HG03095 (cell line): ENCODE measurements at regions not wholly inside any gene's neighbourhood (a gene's known extent, or its start where the extent isn't known, plus 50 kb on each side); places are given as distances from the start of the nearest gene placed in this dataset.
"Not testable (repeated sequence)": the region's sequence is repeated elsewhere in the genome, so short reads cannot be mapped to it uniquely, and the experiment has no call there.

Source experiments
- ATAC-seq: cut with Tn5 transposase; IDR thresholded peaks from one replicate; pipeline ENCODE4 v1.9.1; 2021; ENCODE audit warnings: moderate library complexity; ENCODE audit not compliant: unreplicated experiment

DNA sequence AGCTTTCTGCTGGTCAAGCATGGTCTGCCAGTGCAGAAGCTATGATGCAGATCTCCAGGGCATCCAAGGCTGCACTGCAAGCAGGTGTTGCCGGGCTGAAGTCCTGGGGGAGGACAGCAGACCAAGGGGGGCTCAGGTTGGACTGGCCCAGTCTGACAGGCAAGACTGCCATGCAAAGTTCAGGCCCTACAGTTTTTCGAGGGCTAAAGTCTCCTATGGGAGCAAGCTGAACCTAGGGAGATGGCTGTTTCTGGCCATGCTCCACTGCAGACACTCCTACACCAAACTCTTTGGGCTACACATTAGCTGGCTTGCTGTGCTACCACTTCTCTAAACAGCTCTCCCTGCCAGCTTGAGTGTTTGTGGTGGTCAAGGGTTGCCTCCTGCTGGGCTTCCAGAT, 130.0 kb upstream of the SYNCRIP start:
- no peak for ATAC-seq

DNA sequence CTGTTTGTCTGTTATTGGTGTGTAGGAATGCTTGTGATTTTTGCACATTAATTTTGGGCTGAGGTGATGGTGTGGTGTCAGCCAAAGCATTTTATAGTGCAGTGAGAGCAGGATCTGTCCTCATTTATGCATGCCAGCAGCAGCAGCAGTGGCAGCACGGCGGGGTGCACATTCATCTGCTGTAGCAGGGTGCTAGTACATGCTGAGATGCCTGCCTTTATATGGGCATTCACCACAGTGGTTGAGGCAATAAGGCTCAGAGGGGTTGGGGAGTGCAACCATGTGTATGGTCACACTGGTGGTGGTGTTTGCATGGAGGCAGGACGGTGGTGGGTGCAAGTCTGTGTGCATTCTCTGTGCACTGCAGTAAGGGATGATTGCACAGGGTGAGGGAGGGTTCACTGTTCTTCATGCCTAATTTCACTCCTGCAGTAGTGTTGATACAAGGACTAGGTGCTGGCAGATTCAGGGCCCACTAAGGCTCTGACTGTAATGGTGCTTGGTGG, 129.3 kb upstream of the SYNCRIP start:
- ATAC-seq, result no peak

DNA sequence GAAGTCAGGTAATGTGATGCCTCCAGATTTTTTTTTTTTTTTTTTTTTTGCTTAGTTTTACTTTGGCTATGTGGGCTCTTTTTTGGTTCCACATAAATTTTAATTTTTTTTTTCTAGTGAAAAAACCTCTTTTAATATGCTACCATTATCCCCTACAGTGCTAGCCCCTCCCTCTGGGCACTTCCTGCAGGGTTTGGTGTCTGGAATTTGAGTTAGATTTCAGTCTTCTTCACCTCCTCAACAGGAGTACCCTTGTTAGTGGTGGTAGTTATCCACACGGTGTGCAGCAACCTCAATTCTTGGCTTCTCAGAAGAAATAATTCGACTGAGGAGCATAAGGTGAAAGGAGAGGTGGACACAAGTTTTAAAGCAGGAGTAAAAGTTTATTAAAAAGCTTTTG, 128.8 kb upstream of the SYNCRIP start:
- no peak for ATAC-seq

DNA sequence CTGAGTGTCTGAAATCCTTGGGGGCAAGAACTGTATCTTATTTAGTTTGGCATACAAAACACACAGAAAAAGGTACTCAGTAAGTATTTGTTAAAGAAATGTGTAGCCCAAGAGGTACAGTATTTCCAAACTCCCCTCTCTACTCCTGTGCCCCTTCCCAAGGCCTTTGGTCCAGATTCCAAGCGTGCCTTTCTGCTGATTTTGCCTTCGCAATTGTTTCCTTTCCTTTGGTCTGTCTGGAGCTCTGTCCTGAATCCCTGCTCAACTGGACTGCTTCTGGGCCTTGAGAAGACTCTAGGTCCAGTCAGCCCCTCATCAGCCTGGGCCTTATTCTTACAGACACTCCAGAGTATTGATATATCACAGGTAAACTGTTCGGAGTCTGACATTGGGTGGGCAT, 122.2 kb upstream of the SYNCRIP start:
- ATAC-seq, result no peak

DNA sequence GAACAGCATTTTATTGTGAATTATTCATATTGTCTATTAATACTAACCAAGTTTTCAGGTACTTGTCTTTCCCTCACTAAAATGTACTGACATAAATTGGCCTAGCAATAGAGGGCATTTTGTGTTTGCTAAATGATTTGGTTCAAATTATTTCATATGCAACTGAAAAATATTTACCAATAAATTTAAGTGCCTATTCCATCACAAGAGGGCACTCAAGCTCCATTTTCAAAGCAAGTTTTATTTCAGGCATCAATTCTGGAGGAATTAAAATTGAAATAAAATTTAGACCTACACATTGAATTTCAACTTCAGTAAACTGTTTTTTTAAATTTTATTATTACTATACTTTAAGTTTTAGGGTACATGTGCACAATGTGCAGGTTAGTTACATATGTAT, 114.3 kb upstream of the SYNCRIP start:
- no peak for ATAC-seq

DNA sequence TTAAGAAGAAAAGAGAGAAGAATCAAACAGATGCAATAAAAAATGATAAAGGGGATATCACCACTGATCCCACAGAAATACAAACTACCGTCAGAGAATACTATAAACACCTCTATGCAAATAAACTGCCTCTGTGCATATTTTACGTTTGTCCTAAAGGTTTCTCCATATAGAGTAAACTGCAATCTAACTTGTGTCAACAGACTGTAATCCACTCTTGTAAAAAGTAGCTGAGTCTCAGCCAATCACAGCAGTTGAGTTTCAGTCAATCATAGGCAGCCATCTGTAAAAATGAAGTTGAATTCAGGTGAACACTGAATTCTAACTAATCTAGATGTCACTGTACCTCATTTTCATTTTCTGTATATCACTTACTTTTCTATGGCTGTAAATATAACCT, 112.2 kb upstream of the SYNCRIP start:
- ATAC-seq, result no peak

DNA sequence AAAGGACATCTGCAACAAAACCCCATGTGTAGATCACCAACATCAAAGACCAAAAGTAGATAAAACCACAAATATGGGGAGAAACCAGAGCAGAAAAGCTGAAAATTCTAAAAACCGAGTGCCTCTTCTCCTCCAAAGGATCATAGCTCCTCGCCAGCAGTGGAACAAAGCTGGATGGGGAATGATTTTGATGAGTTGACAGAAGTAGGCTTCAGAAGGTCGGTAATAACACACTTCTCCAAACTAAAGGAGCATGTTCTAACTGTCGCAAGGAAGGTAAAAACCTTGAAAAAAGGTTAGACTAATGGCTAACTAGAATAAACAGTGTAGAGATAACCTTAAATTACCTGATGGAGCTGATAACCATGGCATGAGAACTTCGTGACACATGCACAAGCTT, 109.9 kb upstream of the SYNCRIP start:
- no peak for ATAC-seq

DNA sequence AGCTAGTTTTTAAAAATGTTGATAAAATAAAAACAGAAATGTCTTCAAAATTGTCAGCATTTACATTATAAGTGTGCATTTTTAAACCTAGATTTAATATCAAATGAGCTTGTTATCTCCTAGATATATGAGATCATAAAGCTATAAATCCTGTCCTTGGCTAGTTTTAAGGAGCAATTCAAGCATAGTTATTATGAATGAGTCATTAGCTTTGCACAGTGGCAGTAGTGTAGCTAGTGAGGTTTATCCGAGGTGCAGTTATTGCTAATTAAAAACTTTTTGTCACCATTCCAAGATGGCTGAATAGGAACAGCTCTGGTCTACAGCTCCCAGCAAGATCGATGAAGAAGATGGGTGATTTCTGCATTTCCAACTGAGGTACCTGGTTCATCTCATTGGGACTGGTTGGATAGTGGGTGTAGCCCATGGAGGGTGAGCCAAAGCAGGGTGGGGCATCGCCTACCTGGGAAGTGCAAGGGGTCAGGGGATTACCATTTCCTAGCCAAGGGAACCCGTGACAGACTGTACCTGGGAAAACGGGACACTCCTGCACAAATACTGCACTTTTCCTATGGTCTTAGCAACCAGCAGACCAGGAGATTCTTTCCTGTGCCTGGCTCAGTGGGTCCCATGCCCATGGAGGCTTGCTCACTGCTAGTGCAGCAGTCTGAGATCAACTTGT, 108.8 kb upstream of the SYNCRIP start:
- ATAC-seq, result no peak

DNA sequence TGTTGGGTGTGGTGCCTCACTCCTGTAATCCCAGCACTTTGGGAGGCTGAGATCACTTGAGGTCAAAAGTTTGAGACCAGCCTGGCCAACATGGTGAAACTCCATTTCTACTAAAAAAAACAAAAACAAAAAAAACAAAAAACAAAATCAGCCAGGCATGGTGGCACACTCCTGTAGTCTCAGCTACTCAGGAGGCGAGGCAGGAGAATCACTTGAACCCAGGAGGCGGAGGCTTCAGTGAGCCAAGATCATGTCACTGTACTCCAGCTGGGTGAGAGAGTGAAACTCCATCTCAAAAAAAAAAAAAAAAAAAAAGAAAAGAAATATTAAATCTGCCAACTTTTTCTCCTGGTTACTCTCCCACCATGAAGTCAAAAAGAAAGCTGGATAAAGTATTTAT, 107.5 kb upstream of the SYNCRIP start:
- not testable (repeated sequence) for ATAC-seq

DNA sequence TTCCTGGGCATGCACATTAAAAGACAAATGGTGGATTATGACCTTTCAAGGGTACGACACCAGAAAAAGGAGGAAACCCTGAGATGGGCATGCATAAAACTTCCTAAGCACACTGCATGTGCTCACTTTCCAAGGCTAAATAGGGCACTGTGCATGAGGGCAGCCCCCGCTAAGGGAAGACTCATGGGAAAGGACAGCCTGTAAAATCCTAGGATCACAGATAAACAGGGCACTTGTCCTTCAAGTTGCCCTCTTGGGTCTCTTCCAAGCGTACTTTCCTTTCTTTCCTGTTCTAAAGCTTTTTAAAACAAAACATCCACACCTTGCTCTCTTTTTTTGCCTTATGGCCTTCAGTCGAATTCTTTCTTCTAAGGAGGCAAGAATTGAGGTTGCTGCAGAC, 106.5 kb upstream of the SYNCRIP start:
- ATAC-seq, result no peak

DNA sequence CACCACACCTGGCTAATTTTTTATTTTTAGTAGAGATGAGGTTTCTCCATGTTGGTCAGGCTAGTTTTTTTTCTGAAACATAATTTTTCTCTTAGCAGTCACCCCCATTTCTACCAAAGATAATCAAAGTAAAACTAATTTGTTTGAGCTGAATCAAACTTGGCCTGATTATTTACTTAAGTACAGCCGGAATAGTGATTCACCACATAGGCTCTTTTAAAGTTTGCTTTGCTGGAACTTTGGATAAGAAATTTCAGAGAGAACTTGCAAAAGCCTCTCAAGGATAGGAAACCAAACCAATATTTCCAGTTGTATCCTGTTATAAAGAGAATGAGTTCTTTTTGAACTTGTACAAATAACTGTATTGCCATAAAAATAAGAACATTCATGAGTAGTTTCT, 105.0 kb upstream of the SYNCRIP start:
- no peak for ATAC-seq

DNA sequence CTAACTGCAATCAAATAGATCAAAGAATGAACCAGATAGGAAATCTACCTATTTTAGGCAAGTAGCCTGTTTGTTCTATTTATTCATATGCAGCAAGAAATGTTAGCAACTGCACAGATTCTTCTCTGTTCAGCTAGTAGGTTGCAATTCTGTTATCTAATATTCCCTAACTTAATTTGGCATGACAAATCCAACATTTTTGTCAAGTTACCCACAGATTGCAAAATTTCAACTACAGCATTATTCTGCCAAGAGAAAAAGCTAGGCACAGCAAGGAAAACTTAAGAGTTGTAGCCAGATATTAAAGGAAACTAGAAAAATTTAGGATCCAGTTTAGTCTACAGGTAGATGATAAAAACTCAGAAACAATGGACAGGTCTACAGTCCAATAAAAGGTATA, 104.4 kb upstream of the SYNCRIP start:
- no peak for ATAC-seq

DNA sequence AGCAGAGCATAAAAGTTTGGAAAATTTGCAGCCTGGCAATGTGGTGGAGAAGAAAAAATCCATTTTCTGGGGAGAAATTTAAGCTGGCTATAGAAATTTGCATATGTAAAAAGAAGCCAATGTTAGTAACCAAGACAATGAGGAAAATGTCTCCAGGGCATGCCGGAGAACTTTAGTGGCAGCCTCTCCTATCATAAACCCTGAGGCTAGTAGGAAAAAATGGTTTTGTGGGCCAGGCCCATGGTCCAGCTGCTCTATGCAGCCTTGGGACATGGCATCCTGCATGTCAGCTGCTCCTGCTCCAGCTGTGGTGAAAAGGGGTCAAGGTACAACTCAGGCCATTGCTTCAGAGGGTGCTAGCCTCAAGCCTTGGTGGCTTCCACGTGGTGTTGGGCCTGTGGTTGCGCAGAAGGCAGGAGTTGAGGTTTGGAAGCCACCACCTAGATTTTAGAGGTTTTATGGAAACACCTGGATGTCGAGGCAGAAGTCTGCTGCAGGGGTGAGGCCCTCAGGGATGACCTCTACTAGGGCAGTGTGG, 101.8 kb upstream of the SYNCRIP start:
- ATAC-seq, result no peak

DNA sequence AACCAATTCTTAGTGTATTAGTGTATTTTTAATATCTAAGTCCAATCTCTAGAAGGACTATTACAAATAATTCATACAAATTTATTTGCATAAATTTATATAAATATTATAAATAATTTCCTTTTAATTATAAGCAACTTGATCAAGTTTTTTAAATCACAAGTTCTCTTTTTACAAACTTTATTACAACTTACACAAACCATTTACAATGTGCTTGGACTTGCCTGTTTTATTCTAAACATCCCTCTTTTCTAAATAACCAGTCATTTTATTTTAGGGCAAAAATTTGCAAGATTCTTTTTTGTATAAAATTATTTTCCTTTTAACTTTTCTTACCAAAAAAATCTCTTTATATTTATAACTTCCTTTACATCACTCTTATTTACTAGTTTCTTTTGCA, 83.5 kb upstream of the SYNCRIP start:
- no peak for ATAC-seq

DNA sequence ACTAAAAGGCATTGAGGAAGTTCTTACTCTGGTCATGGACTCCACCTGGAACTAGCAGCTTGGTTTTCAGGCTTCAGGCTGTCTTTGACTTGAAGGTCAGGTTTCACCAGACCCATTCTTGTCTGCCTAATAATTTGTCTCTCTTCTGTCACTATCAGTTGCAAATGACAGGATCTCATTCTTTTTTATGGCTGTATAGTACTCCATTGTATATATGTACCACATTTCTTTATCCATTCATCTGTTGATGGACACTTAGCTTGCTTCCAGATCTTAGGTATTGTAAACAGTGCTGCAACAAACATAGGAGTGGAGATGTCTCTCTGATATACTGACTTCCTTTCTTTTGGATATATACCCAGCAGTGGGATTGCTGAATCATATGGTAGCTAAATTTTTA, 73.1 kb upstream of the SYNCRIP start:
- ATAC-seq, result no peak

DNA sequence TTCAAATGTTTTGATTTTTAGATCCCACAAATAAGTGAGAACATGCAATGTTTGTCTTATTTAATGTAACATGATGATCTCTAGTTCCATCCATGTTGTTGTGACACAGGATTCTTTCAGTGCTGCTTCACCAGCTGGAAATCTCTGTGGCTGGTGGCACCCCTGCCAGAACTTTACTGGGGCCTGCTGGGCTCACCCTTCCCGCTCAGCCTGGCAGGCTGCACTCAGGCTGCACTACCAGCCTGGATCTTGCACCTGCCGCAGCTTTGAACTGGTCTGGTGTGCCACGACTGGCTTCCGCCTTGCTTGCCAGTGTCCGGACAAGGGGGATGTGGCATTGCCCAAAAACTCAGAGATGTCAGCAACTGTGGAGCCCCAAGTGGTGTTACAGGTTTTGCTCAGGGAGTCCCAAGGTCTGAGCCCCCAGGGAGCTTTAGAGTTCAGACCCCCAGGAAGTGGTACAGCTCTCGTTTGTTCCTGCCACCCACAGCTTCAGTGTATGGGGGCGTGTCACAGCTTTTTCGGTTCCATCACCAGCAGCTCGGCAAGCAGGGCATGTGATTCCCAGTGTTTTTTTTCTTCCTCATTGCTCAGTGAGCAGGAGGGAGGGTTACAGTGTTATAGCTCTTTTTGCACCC, 72.3 kb upstream of the SYNCRIP start:
- ATAC-seq, result no peak

DNA sequence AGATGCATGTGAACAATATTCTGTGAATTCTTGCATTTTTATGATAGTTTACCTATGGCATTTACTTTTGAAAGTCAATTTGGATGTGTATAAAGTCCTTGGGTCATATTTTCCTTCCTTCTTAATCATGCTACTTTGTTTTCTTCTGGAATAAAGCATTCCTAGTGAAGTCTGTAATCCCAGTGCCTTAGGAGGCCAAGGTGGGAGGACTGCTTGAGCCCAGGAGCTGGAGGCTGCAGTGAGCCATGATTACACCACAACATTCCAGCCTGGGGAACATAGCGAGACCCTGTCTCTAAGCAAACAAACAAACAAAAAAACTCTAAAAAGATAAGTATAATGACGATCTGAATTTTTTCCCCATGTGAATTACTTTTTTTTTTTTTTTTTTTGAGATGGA, 69.7 kb upstream of the SYNCRIP start:
- no peak for ATAC-seq

DNA sequence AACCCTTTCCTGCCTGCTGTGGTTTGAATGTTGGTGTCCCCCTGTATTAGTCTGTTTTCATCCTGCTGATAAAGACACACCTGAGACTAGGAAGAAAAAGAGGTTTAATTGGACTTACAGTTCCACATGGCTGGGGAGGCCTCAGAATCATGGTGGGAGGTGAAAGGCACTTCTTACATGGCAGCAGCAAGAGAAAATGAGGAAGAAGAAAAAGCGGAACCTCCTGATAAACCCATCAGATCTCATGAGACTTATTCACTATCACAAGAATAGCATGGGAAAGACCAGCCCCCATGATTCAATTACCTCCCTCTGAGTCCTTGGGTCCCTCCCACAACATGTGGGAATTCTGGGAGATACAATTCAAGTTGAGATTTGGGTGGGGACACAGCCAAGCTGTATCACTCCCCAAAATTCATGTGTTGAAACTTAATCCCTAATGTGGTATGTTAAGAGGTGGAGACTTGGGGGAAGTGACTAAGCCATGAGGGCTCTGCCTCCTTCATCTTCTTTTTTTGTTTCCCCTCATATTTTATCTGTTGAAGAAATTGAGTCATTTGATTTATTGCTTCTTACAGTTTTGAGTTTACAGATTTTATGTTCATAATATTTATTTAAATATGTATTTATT, 64.9 kb upstream of the SYNCRIP start:
- ATAC-seq, result not testable (repeated sequence)

DNA sequence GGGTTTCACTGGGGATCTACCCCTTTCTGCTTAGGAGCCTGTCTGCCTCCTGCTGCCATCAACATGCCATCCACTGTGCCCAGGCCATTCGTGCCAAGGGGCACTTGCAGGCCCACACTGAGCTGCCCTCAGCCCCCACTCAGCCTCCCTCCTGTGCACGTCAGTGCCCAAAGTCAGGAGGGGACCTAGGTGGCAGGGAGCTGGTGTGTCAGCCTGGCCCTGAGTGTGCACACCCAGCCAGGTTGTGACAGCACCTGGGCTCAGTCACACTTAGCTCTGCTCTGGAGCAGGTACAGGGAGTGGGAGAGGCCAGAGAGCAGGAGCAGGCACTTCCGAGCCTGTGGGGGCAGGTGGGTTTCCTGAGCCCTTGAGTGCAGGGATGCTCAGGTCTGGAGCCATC, 63.6 kb upstream of the SYNCRIP start:
- no peak for ATAC-seq

DNA sequence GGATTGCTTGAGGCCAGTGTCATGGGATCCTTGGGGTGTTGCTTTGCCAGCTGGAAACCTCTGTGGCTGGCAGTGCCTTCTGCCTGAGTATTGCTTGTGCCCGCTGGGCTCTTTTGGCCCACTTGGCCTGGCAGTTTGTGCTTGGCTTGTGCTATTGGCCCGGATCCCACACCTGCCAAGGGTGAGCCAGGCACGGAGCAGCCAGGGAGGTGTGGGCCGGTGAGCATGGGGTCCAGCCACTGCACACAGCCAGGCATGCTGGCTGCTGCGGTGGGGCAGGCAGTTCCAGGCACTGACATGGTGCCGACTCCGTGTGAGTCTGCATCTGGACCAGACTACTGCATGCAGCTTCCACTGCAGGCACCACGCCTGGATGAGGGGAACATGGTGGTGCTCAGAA, 62.5 kb upstream of the SYNCRIP start:
- no peak for ATAC-seq

DNA sequence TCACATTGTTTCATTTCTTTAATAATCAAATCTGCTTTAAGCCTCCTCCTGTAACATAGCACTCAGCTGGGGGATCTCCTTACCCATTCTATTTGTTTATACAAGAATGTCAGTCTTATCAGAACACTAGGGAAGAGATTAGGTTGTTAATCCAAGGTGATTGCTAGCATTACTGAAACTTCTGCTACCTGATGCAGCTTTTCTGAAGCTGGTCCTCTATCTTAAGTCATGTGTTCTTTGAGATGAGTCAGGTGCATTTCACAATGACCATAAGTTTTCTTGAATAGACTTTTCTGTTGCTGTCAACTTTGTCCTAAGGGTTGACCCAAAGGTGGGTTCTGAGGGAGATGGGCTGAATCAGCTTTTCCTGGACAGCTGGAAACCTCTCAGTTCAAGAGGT, 60.7 kb upstream of the SYNCRIP start:
- ATAC-seq, result no peak
